Hematopoietic multipotent progenitor cell treated with erythropoietin and hydrocortisone succinate and interleukin-3 and kit ligand, for 8 days (in vitro differentiated cells): ENCODE measurements at regions not wholly inside any gene's neighbourhood (a gene's known extent, or its start where the extent isn't known, plus 50 kb on each side); places are given as distances from the start of the nearest gene placed in this dataset.
"Not testable (repeated sequence)": the region's sequence is repeated elsewhere in the genome, so short reads cannot be mapped to it uniquely, and the experiment has no call there.

Experiments
- DNase-seq: peaks from one replicate; pipeline ENCODE4 v3.0.0-alpha.2; 2015

DNA sequence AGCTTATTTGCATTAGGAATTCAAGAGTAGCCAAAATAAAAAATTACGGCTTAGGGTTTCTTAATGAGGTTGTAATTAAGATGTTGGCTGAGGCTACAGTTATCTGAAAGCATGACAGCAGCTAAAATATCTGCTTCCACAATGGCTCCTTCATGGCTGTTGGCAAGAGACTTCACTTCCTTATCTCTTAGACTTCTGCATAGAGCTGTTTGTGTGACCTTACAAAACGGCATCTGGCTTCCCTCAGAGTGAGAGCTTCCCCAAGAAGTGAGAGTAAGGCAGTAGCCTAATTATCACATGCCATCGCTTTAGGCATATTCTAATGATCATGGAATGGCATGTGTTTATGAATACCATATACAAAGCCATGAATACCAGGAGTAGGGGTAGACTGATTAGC is 57.6 kb downstream of the CCDC59 start:
- no peak for DNase-seq

DNA sequence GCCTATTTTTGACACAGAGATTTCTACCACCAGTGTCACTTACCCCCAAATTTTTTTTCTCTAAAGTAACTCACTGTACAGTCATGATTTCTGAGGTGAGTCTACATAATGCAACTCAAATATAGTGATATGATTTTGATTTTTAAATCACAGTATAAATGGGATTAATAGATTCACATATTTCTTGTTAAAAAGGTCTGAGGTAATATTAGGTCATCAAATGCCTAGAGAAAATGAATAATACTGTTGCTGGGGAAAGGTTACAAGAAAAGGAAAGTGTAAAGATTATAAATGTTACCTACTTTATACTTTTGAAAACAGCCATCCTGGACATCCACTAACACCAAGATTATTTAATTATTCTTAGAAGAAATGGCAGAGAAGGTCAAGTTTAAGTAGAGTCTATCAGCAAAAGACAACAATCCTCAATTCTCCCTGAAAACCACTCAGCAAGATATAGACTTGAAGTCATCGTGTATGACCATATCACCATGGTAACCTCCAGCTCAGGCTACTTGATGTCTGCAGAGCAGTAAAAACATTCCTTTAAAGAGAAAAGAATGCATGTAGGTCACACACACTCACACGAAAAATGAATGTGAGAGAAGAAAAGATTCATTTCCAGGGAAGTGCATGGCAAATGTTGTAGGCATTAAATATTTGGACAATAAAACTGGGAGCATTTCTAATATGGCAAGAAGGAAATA is 58.7 kb downstream of the CCDC59 start:
- DNase-seq: no peak

GRCh38 chr12:82290415-82290814 is 67.8 kb downstream of the CCDC59 start:
- no peak for DNase-seq

GRCh38 chr12:82281335-82281734 is 76.9 kb downstream of the CCDC59 start:
- not testable (repeated sequence) for DNase-seq

- DNase-seq: no peak
Observed at GRCh38 chr12:82279536-82280058, 78.6 kb downstream of the CCDC59 start.

GRCh38 chr12:82277582-82277981 is 80.6 kb downstream of the CCDC59 start:
- no peak for DNase-seq

DNA sequence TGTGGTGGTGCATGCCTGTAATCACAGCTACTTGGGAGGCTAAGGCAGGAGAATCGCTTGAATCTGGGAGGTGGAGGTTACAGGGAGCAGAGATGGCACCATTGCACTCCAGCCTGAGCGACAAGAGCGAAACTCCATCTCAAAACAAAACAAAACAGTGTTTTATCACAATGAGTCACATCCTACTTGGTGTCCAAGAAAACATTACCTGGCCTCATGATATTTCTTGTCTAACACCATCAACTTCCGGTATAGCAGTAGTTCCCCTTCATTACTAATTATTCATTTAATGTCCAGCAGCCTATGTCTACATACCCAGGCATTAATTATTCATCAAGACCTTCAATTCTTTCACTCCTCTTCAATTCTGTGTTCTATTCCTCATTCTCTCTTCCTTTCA is 115.5 kb downstream of the CCDC59 start:
- DNase-seq: no peak

DNA sequence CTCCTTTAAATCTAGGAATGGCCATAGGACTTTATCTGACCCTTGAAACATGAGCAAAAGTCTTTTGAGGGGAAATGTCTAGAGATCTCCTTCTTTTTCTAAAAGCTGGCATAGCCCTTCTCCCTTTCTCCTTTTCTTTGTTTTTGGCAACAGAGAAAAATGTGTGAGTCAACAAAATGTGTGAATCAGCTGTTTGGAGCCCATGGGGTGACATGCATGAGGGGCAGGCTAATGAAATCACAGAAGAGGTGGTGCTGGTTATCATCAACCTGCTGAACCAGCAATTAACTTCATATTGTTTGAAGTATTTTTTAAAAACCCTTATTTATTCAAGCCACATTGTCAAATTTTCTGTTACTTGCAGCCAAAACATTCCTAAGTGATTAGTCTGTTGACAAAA is 132.3 kb downstream of the CCDC59 start:
- DNase-seq: no peak

DNA sequence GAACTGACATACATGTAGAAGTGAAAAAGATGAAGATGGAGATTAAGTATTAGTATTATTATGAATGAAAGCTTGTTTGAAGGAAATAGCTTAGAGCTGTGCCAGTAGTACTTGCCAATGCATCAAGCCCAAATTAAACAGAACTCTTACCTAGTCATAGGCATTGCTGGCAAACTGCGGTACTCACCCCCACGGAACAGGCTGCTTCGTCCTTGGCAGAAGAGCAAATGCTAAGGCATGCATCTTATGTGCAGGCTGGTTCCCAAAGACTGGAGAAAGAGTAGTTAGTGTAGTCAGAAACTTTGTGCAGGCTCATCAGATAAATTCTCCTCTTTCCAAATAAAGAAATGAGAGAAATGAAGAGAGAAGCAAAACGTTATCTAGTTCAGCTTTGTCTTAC is 134.8 kb downstream of the CCDC59 start:
- DNase-seq: no peak

DNA sequence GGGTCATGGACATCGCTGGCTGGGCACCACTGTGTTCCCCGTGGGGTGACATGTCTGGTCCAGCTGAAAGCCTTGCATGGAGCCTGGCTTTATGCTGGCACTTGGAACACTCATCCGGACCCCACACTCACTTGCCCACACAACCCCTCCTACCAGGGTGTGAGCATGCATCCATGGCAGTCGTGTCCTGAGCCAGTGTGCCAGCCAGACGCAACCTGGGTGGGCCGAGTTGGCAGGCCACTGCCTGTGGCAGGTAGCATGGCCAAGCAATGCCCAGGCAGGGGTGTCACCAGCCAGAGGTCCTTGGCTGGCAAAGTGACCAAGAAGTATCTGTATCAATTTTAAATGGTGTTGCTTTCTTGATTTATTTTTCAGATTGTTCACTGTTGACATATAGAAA is 141.7 kb downstream of the CCDC59 start:
- no peak for DNase-seq

DNA sequence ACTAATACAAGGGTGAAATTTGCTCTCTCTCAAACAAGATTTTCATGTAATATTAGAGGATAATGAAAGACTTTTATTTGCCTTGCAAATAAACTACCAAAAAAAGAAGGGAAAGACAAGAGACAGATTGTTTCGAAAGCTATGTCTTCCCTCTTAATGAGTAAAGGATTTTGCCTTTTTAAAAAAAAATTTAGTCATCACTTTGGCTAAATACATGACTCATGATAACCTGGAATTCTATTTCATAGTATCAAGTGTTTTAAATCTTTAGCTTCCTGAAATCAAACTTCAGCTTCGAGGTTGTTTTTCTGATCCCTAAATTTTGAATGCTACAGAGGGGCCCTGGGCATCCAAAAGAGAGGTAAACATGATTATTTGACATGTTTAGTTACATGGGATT is 144.4 kb downstream of the CCDC59 start:
- DNase-seq: no peak

DNA sequence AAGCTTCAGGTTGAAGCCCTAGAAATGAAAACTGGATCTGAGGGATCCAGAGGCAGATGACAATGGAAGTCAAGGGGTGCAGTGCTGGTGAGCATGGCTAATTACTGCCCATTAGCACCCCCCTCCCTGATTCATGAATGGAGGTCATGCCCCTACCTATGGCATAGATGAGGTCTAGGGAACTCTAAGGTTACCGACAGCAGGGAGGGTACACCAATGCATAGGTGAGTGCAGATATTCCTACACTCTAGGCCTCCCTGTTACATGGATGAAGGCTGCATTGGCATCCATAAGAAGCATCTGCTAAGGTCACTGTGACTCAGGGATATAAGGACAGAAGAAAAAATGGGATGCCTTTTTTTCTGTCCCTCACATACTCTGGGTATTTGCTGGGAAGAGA is 147.3 kb downstream of the CCDC59 start:
- DNase-seq: no peak

- DNase-seq: no peak
Observed at GRCh38 chr12:82209533-82209932, 148.7 kb downstream of the CCDC59 start.

DNA sequence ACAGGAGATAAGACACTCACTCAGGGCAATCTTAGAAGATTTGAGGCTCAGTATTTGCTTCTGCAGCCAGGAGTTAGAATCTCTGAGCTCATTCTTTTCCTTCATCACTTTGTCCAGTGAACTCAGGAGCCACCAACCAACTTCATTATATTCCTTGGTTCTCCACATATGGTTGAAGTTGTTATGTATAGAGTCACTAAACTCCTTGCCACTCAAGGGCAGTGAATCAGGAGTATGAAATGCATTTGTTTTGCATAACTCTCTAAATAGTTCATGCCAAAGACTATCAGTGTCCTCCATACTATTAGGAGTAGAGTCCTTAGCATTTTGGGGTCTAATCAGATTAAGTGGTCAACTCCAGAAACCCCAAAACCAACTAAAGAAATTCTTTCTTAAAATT is 150.6 kb downstream of the CCDC59 start:
- no peak for DNase-seq

DNA sequence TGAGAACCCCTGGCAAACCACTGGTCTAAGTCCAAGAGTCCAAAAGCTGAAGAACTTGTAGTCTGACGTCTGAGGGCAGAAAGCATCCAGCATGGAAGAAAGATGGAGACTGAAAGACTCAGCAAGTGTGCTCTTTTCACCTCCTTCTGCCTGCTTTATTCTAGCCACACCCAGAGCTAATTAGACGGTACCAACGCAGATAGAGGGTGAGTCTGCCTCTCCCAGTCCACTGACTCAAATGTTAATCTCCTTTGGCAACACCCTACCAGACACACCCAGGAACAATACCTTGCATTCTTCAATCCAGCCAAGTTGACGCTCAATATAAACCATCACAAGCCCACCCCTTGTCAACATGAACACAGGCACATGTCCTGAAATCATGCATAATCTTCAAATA is 155.1 kb downstream of the CCDC59 start:
- DNase-seq: no peak

DNA sequence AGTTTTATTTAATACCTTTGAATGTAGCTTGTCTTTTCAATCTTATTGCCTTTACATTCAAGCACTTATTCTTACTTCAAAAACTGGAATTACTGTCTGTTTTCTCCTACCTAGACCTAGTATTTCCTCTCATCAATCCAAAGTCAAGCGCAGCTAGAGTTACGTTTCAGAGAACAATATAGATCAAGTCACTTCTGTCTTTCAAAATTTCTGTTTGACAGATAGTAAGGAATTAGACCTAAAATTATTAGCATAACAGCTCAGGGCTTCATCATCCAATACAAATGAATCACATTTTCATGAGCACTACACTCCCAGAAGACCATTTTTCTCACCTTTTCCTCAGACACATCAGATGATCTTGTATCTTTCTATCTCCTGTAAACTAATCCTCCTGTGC is 170.6 kb downstream of the CCDC59 start:
- no peak for DNase-seq

- no peak for DNase-seq
Observed at GRCh38 chr12:82187011-82187410, 171.2 kb downstream of the CCDC59 start.

- no peak for DNase-seq
Observed at GRCh38 chr12:82186282-82186681, 171.9 kb downstream of the CCDC59 start.

- no peak for DNase-seq
Observed at GRCh38 chr12:82184844-82185243, 173.3 kb downstream of the CCDC59 start.

GRCh38 chr12:82182601-82183190 is 175.5 kb downstream of the CCDC59 start:
- DNase-seq: no peak

DNA sequence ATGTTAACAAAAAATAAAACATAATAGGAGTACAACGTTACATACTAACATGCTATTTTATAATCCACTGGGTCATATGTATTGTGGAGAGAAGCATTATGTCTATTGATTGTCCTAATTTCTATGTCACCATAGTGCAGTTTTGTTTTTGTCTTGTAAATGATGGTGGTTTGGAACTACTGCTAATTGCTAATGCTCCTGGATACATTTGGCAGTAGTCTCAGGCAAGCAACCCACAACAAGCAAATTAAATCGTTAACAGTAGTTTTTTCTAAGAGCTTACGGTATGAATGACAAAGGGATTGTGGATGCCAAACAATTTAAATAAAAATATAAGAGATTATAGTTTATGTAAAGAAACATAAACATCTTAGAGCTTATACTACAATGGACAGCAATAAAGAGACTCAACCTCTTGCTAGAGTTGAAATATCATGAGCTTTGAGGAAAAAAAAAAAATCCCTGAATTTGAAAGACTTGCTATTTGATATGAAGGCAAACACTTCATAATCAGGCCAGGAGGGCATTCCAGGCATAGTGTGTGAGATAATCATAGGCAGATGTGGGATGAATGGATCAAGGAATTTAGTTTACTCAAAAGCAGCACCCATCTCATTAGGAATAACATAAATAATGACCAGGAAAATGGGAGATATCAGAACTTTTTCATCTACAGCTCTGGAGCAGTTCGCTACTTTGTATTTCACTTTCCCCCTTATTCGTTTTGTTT is 181.3 kb downstream of the CCDC59 start:
- no peak for DNase-seq

DNA sequence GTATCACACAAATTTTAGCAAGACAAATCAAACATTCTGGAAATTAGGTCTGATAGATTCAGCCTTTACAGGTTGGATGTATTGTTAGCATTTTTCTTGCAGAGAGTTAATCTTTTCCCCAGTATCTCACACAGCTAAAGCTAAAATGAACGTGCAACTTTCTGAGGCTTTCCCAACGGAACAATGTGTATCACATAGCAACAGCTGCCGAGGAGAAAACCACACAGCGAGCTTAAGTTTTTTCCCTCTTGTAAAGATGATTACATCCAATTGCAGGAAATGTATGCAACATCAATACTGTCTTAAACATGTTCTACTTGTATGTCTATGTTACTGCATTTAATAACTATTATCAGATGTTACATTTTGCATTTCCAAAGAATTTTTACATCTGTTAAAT is 182.2 kb downstream of the CCDC59 start:
- no peak for DNase-seq

GRCh38 chr12:82174936-82175335 is 183.3 kb downstream of the CCDC59 start:
- no peak for DNase-seq

- DNase-seq: no peak
Observed at GRCh38 chr12:82174383-82174782, 183.8 kb downstream of the CCDC59 start.
